GM19455 (cell line): ENCODE measurements at regions not wholly inside any gene's neighbourhood (a gene's known extent, or its start where the extent isn't known, plus 50 kb on each side); places are given as distances from the start of the nearest gene placed in this dataset.

Experiments used
- ATAC-seq: cut with Tn5 transposase; IDR thresholded peaks from one replicate; pipeline ENCODE4 v1.9.1; 2021; ENCODE audit not compliant: unreplicated experiment

GRCh38 chr20:50242548-50242862, 51.9 kb downstream of the CEBPB start:
- no peak for ATAC-seq

- ATAC-seq = no peak
These were observed 52.4 kb downstream of the CEBPB start for GRCh38 chr20:50242863-50243609.

- no peak for ATAC-seq
These were observed 53.2 kb downstream of the CEBPB start for GRCh38 chr20:50243610-50244351.

GRCh38 chr20:50244352-50245149, 53.9 kb downstream of the CEBPB start:
- ATAC-seq = no peak

- no peak for ATAC-seq
These were observed 55.1 kb downstream of the CEBPB start for GRCh38 chr20:50245498-50246366.

GRCh38 chr20:50246367-50247195, 56.0 kb downstream of the CEBPB start:
- ATAC-seq = no peak

GRCh38 chr20:50247196-50248094, 56.8 kb downstream of the CEBPB start:
- no peak for ATAC-seq

- ATAC-seq = no peak
These were observed 57.5 kb downstream of the CEBPB start for GRCh38 chr20:50248104-50248641.

- no peak for ATAC-seq
These were observed 59.1 kb downstream of the CEBPB start for GRCh38 chr20:50249447-50250388.

GRCh38 chr20:50250679-50251382, 60.2 kb downstream of the CEBPB start:
- no peak for ATAC-seq

GRCh38 chr20:50251383-50251748, 60.7 kb downstream of the CEBPB start:
- no peak for ATAC-seq

- ATAC-seq = no peak
These were observed 61.4 kb downstream of the CEBPB start for GRCh38 chr20:50251992-50252511.

GRCh38 chr20:50252701-50253100, 62.1 kb downstream of the CEBPB start:
- ATAC-seq = no peak

- ATAC-seq = no peak
These were observed 62.5 kb downstream of the CEBPB start for GRCh38 chr20:50253101-50253500.

GRCh38 chr20:50254466-50255079, 63.9 kb downstream of the CEBPB start:
- ATAC-seq = no peak

- ATAC-seq = no peak
These were observed 65.9 kb downstream of the CEBPB start for GRCh38 chr20:50256577-50256976.
